HG02798 (cell line): ENCODE measurements at regions not wholly inside any gene's neighbourhood (a gene's known extent, or its start where the extent isn't known, plus 50 kb on each side); places are given as distances from the start of the nearest gene placed in this dataset.

Experiments used
- ATAC-seq: cut with Tn5 transposase; IDR thresholded peaks from one replicate; pipeline ENCODE4 v1.9.1; 2021; ENCODE audit warnings: mild to moderate bottlenecking; ENCODE audit not compliant: unreplicated experiment, poor library complexity

- ATAC-seq: no peak
These were observed 67.0 kb upstream of the TCF4 start for GRCh38 chr18:55654986-55655385.

DNA sequence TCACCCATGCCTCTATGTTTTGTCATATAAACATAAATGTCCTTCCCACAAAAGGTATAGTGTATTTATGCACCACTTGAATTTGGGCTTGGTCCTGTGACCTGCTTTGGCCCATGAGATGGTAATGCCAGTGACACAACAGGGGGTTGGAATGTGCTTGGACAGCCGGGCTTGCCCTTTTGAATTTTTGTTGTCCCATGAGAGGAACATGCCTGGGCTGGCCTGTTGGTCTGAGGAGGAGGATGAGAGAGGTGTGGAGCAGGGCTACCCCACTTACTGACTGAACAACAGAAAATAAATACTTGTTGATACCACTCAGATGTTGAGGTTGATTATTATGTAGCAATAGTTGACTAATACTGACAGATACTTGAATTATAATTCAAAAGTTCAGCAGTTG, 63.2 kb upstream of the TCF4 start:
- ATAC-seq: no peak

DNA sequence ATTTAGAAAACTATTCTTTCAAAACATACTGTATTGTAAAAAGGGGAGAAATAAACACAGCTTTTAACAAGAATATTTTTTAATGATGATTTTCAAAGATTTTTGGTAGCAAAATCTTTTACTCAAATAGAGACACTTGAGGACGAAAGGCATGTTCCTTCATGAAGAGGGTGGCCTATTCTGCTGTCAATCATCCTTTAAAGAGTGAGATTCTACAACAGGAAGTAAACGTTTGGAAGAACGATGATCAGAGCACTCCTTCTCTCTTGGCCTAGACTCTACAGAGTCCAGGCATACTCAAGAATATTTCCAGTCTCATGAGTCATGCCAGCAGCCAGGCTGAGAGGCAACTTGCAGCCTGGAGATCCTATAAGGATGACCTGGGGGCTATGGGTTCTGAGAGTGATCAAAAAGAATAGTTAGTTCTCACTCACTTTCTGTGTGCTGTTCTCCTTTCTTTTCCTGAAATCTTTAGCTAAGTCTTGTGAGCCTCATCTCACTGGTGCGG, 62.4 kb upstream of the TCF4 start:
- no peak for ATAC-seq

- ATAC-seq: no peak
These were observed 59.3 kb upstream of the TCF4 start for GRCh38 chr18:55647331-55647730.

DNA sequence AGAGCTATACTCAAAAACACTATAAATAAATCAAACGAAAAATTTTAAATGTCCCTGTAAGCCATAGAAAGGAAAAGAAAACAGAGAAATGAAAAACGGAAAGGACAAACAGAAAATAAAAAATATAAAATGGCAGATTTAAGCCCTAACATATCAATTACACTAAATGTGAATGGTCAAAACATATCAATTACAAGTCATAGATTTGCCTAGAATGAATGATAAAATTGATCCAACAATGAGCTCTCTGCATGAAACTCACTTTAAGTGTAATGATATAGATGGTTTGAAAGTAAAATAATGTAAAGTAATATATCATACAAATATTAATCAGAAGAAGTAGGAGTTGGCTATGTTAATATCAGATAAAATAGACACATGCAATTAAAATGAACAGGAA, 54.2 kb upstream of the TCF4 start:
- no peak for ATAC-seq

DNA sequence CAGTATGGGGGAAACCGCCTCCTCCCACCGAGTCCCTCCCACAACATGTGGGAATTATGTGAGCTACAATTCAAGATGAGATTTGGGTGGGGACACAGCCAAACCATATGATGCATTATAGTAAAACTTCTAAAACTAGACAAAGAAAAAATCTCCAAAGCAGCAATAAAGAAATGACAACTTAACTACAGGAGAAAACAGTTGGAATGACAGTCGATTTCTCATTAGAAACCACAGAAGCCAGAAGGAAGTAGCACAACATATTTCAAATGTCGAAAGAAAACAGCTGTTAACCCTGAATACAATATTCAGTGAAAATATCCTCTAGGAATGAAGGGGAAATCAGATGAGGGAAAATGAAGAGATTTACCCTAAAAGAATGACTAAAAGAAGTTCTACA, 53.5 kb upstream of the TCF4 start:
- no peak for ATAC-seq
